Hepatocyte (in vitro differentiated cells): ENCODE measurements at regions not wholly inside any gene's neighbourhood (a gene's known extent, or its start where the extent isn't known, plus 50 kb on each side); places are given as distances from the start of the nearest gene placed in this dataset.

ENCODE experiments used
- DNase-seq: peaks from one replicate; pipeline ENCODE4 v3.0.0-alpha.2; 2016; ENCODE audit warnings: low spot score
- H2AFZ ChIP-seq: fragments of 200-600 bp; sonication (generic); 2 replicates; pipeline ENCODE4 v1.6.0; 2016; ENCODE audit warnings: antibody characterized with exemption, mild to moderate bottlenecking
- H3K27ac ChIP-seq: fragments of 200-600 bp; sonication (generic); 2 replicates; pipeline ENCODE4 v1.5.1; 2016; ENCODE audit warnings: mild to moderate bottlenecking
- H3K27me3 ChIP-seq: fragments of 200-600 bp; sonication (generic); 2 replicates; pipeline ENCODE4 v1.6.1; 2016
- H3K36me3 ChIP-seq: fragments of 200-600 bp; sonication (generic); replicated peaks from 2 replicates; pipeline ENCODE4 v1.5.1; 2016; ENCODE audit warnings: low read depth; ENCODE audit not compliant: insufficient read depth
- H3K4me1 ChIP-seq: fragments of 200-600 bp; sonication (generic); 2 replicates; pipeline ENCODE4 v1.5.1; 2016; ENCODE audit warnings: mild to moderate bottlenecking, moderate library complexity; ENCODE audit not compliant: insufficient read depth
- H3K4me2 ChIP-seq: fragments of 200-600 bp; sonication (generic); 2 replicates; pipeline ENCODE4 v1.6.0; 2016
- H3K4me3 ChIP-seq: fragments of 200-600 bp; sonication (generic); 2 replicates; pipeline ENCODE4 v1.5.1; 2016; ENCODE audit warnings: mild to moderate bottlenecking
- H3K79me2 ChIP-seq: fragments of 200-600 bp; sonication (generic); 2 replicates; pipeline ENCODE4 v1.6.0; 2017; ENCODE audit warnings: mild to moderate bottlenecking
- H3K9me2 ChIP-seq: fragments of 200-600 bp; sonication (generic); replicated peaks from 2 replicates; pipeline ENCODE4 v1.6.0; 2017; ENCODE audit warnings: mild to moderate bottlenecking; ENCODE audit not compliant: insufficient read depth
- H3K9me3 ChIP-seq: fragments of 200-600 bp; sonication (generic); 2 replicates; pipeline ENCODE4 v1.5.1; 2016; ENCODE audit warnings: low read depth, mild to moderate bottlenecking
- H4K20me1 ChIP-seq: fragments of 200-600 bp; sonication (generic); 2 replicates; pipeline ENCODE4 v1.6.0; 2016; ENCODE audit warnings: mild to moderate bottlenecking; ENCODE audit not compliant: insufficient read depth, poor library complexity, severe bottlenecking
- CTCF ChIP-seq: fragments of 200-600 bp; sonication (generic); IDR thresholded peaks from 2 replicates; pipeline ENCODE4 v1.5.1; 2016; ENCODE audit warnings: antibody characterized with exemption, mild to moderate bottlenecking; ENCODE audit not compliant: poor library complexity
- EZH2 ChIP-seq: fragments of 200-600 bp; sonication (generic); IDR thresholded peaks from 2 replicates; pipeline ENCODE4 v1.6.1; 2016; ENCODE audit warnings: antibody characterized with exemption, mild to moderate bottlenecking, borderline replicate concordance
- EZH2phosphoT487 ChIP-seq: fragments of 200-600 bp; sonication (generic); IDR thresholded peaks from one replicate; pipeline ENCODE4 v1.6.1; 2018; ENCODE audit warnings: antibody characterized with exemption, mild to moderate bottlenecking, low read depth, moderate library complexity; ENCODE audit not compliant: unreplicated experiment, severe bottlenecking
- WGBS: methylation state at CpG from one replicate; pipeline ENCODE4 v1.1.6; 2016; ENCODE audit warnings: low lambda C conversion rate; ENCODE audit errors: missing lambda C conversion rate; 5-methylcytosine and 5-hydroxymethylcytosine counted together

- Histone ChIP-seq H4K20me1 (no peaks in the 10 kb centered on the region), H3K4me2 (no peak overlapping the region), H3K79me2 (no peaks in the 10 kb centered on the region), H3K9me3 (no peaks in the 10 kb centered on the region), H3K27ac (no peak overlapping the region), H3K36me3 (no peaks in the 10 kb centered on the region), H3K4me1 (no peaks in the 10 kb centered on the region), H3K27me3 (no peaks in the 10 kb centered on the region), H3K4me3 (no peak overlapping the region), H2AFZ (no peak overlapping the region), H3K9me2 (no peaks in the 10 kb centered on the region)
- TF ChIP-seq CTCF (no peak), EZH2phosphoT487 (no peak), EZH2 (no peak)
- no peak for DNase-seq
- 92% methylated on average over 3 of the region's 3 CpGs for WGBS
Measured at GRCh38 chr9:29548436-29548835, 1975.2 kb upstream of the C9orf72 start.

GRCh38 chr9:29555502-29555901, 1982.2 kb upstream of the C9orf72 start:
- no peaks in the 10 kb centered on the region for H3K36me3 ChIP-seq
- H3K79me2 ChIP-seq = no peaks in the 10 kb centered on the region
- H4K20me1 ChIP-seq = no peaks in the 10 kb centered on the region
- no peaks in the 10 kb centered on the region for H3K27me3 ChIP-seq
- H3K4me3 ChIP-seq = no peak overlapping the region
- no peak overlapping the region for H3K4me2 ChIP-seq
- H2AFZ ChIP-seq = no peak overlapping the region
- H3K4me1 ChIP-seq = no peaks in the 10 kb centered on the region
- no peaks in the 10 kb centered on the region for H3K9me2 ChIP-seq
- no peak for DNase-seq
- H3K27ac ChIP-seq = no peak overlapping the region
- no peaks in the 10 kb centered on the region for H3K9me3 ChIP-seq
- TF ChIP-seq CTCF (no peak), EZH2phosphoT487 (no peak), EZH2 (no peak)

GRCh38 chr9:29556317-29556716, 1983.0 kb upstream of the C9orf72 start:
- H4K20me1 ChIP-seq = no peaks in the 10 kb centered on the region
- no peaks in the 10 kb centered on the region for H3K9me2 ChIP-seq
- no peaks in the 10 kb centered on the region for H3K79me2 ChIP-seq
- H3K4me3 ChIP-seq = no peak overlapping the region
- no peaks in the 10 kb centered on the region for H3K27me3 ChIP-seq
- no peak overlapping the region for H3K27ac ChIP-seq
- no peak overlapping the region for H2AFZ ChIP-seq
- no peak overlapping the region for H3K4me2 ChIP-seq
- DNase-seq = no peak
- no peaks in the 10 kb centered on the region for H3K36me3 ChIP-seq
- no peaks in the 10 kb centered on the region for H3K4me1 ChIP-seq
- no peak for TF ChIP-seq EZH2phosphoT487
- 80% methylated on average over 3 of the region's 3 CpGs for WGBS
- H3K9me3 ChIP-seq = no peaks in the 10 kb centered on the region

GRCh38 chr9:29556746-29557145, 1983.5 kb upstream of the C9orf72 start:
- WGBS = 84% methylated on average over 2 of the region's 2 CpGs
- Histone ChIP-seq H3K4me2 (no peak overlapping the region), H2AFZ (no peak overlapping the region)

More at GRCh38 chr9:29556746-29557145, 1983.5 kb upstream of the C9orf72 start:
- H3K27ac ChIP-seq = no peak overlapping the region
- no peaks in the 10 kb centered on the region for H4K20me1 ChIP-seq
- TF ChIP-seq CTCF (no peak), EZH2 (no peak), EZH2phosphoT487 (no peak)
- no peaks in the 10 kb centered on the region for H3K79me2 ChIP-seq
- no peaks in the 10 kb centered on the region for H3K9me3 ChIP-seq
- H3K9me2 ChIP-seq = no peaks in the 10 kb centered on the region
- H3K27me3 ChIP-seq = no peaks in the 10 kb centered on the region
- no peaks in the 10 kb centered on the region for H3K36me3 ChIP-seq
- no peaks in the 10 kb centered on the region for H3K4me1 ChIP-seq
- no peak for DNase-seq
- H3K4me3 ChIP-seq = no peak overlapping the region
